ENCODE measurements at regions not wholly inside any gene's neighbourhood (a gene's known extent, or its start where the extent isn't known, plus 50 kb on each side); places are given as distances from the start of the nearest gene placed in this dataset.
A peak's percentile ranks its signal among the peaks of the same experiment; 100 is the strongest.

GRCh38 chr15:85307687-85308045 lies 72.7 kb upstream of the AKAP13 start:
- DNase-seq (ENCODE audit: low spot score), result no peak

- DNase-seq (ENCODE audit: low spot score), result no peak
These were observed 68.8 kb upstream of the AKAP13 start for GRCh38 chr15:85311647-85312046.

- no peak for DNase-seq (ENCODE audit: low spot score)
These were observed 67.9 kb upstream of the AKAP13 start for GRCh38 chr15:85312486-85312885.

- no peak for DNase-seq (ENCODE audit: low spot score)
These were observed 67.5 kb upstream of the AKAP13 start for GRCh38 chr15:85312929-85313331.

- DNase-seq (ENCODE audit: low spot score), result no peak
These were observed 67.1 kb upstream of the AKAP13 start for GRCh38 chr15:85313339-85313738.

GRCh38 chr15:85314146-85314545 lies 66.3 kb upstream of the AKAP13 start:
- no peak for DNase-seq (ENCODE audit: low spot score)

GRCh38 chr15:85314633-85315032 lies 65.8 kb upstream of the AKAP13 start:
- DNase-seq (ENCODE audit: low spot score), result no peak

GRCh38 chr15:85316244-85316934 lies 64.0 kb upstream of the AKAP13 start:
- DNase-seq (ENCODE audit: low spot score), result no peak

GRCh38 chr15:85318048-85318731 lies 62.2 kb upstream of the AKAP13 start:
- DNase-seq (ENCODE audit: low spot score), result no peak

GRCh38 chr15:85318732-85319076 lies 61.7 kb upstream of the AKAP13 start:
- DNase-seq (ENCODE audit: low spot score), result no peak

GRCh38 chr15:85324202-85324601 lies 56.2 kb upstream of the AKAP13 start:
- DNase-seq (ENCODE audit: low spot score), result no peak

GRCh38 chr15:85325834-85326233 lies 54.6 kb upstream of the AKAP13 start:
- no peak for DNase-seq (ENCODE audit: low spot score)

- no peak for DNase-seq (ENCODE audit: low spot score)
These were observed 54.1 kb upstream of the AKAP13 start for GRCh38 chr15:85326291-85326690.

- DNase-seq (ENCODE audit: low spot score), result no peak
These were observed 52.6 kb upstream of the AKAP13 start for GRCh38 chr15:85327820-85328219.

GRCh38 chr15:85329561-85330422 lies 50.6 kb upstream of the AKAP13 start:
- peak; percentile 35 for DNase-seq (ENCODE audit: low spot score)
